Keratinocyte (primary cell): ENCODE measurements at regions not wholly inside any gene's neighbourhood (a gene's known extent, or its start where the extent isn't known, plus 50 kb on each side); places are given as distances from the start of the nearest gene placed in this dataset.

Experiments used
- DNase-seq: peaks from one replicate; pipeline ENCODE4 v3.0.0-alpha.2; 2011; ENCODE audit warnings: low read depth, missing footprints, low spot score
- FAIRE-seq: peaks from 2 replicates; lab custom pipeline; 2011; peaks lifted over from hg19 to GRCh38; lab: Jason Lieb, UNC
- H2AFZ ChIP-seq: 2 replicates; pipeline ENCODE4 v1.6.0; 2012; ENCODE audit warnings: low read length, control low read depth, inconsistent platforms; ENCODE audit not compliant: control insufficient read depth
- H3K27ac ChIP-seq: 2 replicates; pipeline ENCODE4 v1.5.1; 2011; ENCODE audit warnings: low read length; ENCODE audit not compliant: control insufficient read depth, insufficient read depth
- H3K27me3 ChIP-seq: 3 replicates; pipeline ENCODE4 v1.6.0; 2011; ENCODE audit warnings: low read length; ENCODE audit not compliant: control insufficient read depth, insufficient read depth; ENCODE audit errors: extremely low read depth
- H3K36me3 ChIP-seq, 2 experiments: 2 replicates in 1 of 2; 3 replicates in 1 of 2; pipeline ENCODE4 v1.5.1; 2011; ENCODE audit warnings: low read length in 2 of 2, mild to moderate bottlenecking in 1 of 2; ENCODE audit not compliant: control insufficient read depth in 2 of 2, insufficient read depth in 2 of 2; ENCODE audit errors: extremely low read depth in 1 of 2
- H3K4me1 ChIP-seq: 3 replicates; pipeline ENCODE4 v1.5.1; 2011; ENCODE audit warnings: low read length; ENCODE audit not compliant: control insufficient read depth, insufficient read depth; ENCODE audit errors: extremely low read depth
- H3K4me2 ChIP-seq: 3 replicates; pipeline ENCODE4 v1.6.0; 2011; ENCODE audit warnings: low read depth, low read length; ENCODE audit not compliant: control insufficient read depth, insufficient read depth; ENCODE audit errors: extremely low read depth
- H3K4me3 ChIP-seq, 3 experiments: fragments of 200-600 bp in 1 of 3; sonication (generic) in 1 of 3; 2 replicates in 2 of 3; 3 replicates in 1 of 3; pipeline ENCODE4 v1.5.1; 2011 to 2016; ENCODE audit warnings: low read length in 3 of 3, mild to moderate bottlenecking in 3 of 3, control low read depth in 2 of 3, inconsistent platforms in 1 of 3, low read depth in 1 of 3, mixed read lengths in 1 of 3, mixed run types in 1 of 3, moderate library complexity in 1 of 3; ENCODE audit not compliant: control insufficient read depth in 2 of 3, insufficient read depth in 2 of 3; ENCODE audit errors: extremely low read depth in 1 of 3
- H3K79me2 ChIP-seq: 2 replicates; pipeline ENCODE4 v1.6.0; 2012; ENCODE audit warnings: low read length; ENCODE audit not compliant: control insufficient read depth, insufficient read depth
- H3K9ac ChIP-seq: 3 replicates; pipeline ENCODE4 v1.6.0; 2011; ENCODE audit warnings: low read length; ENCODE audit not compliant: control insufficient read depth, insufficient read depth; ENCODE audit errors: extremely low read depth
- H3K9me1 ChIP-seq: 3 replicates; pipeline ENCODE4 v1.6.0; 2011; ENCODE audit warnings: low read length; ENCODE audit not compliant: control insufficient read depth, insufficient read depth; ENCODE audit errors: extremely low read depth
- H3K9me3 ChIP-seq: 2 replicates; pipeline ENCODE4 v1.5.1; 2012; ENCODE audit warnings: low read depth, low read length; ENCODE audit not compliant: control insufficient read depth
- H4K20me1 ChIP-seq: 3 replicates; pipeline ENCODE4 v1.6.0; 2011; ENCODE audit warnings: low read length; ENCODE audit not compliant: control insufficient read depth, insufficient read depth; ENCODE audit errors: extremely low read depth
- CTCF ChIP-seq, 3 experiments: IDR thresholded peaks in 1 of 3; conservative IDR thresholded peaks in 1 of 3; optimal IDR thresholded peaks in 1 of 3; 2 replicates in 2 of 3; 3 replicates in 1 of 3; pipeline versions ENCODE3 to v1.5.1; 2011; ENCODE audit warnings: low read length in 3 of 3, mild to moderate bottlenecking in 3 of 3, moderate library complexity in 2 of 3, control low read depth in 1 of 3, inconsistent platforms in 1 of 3; ENCODE audit not compliant: insufficient read depth in 2 of 3; ENCODE audit errors: extremely low read depth in 1 of 3
- EZH2 ChIP-seq: IDR thresholded peaks from one replicate; pipeline ENCODE4 v1.6.1; 2012; ENCODE audit warnings: inconsistent platforms, mild to moderate bottlenecking, low read length, moderate library complexity
- dilution Hi-C: fragments of 300-500 bp; cut with MboI; formaldehyde crosslinking; loops from one replicate; pipeline ENCODE4 v1.7.0; 2020; ENCODE audit warnings: low sequenced_read_pairs; ENCODE audit not compliant: extremely low pct_ligation_motif_present

- H3K9ac ChIP-seq = no peak overlapping the region
- no peak overlapping the region for H3K4me2 ChIP-seq
- H3K36me3 ChIP-seq = no peaks in the 10 kb centered on the region
- TF ChIP-seq CTCF (optimal IDR thresholded peaks at IDR 0.05 in 1 of 3, IDR thresholded peaks at IDR 0.05 in 1 of 3, conservative IDR thresholded peaks at IDR 0.05 in 1 of 3; ENCODE audit: extremely low read depth in 1 of 3, insufficient read depth in 2 of 3, low read length in 3 of 3) = no peak
- H4K20me1 ChIP-seq = no peaks in the 10 kb centered on the region
- no peaks in the 10 kb centered on the region for H3K9me1 ChIP-seq
- H2AFZ ChIP-seq = no peak overlapping the region
- H3K4me1 ChIP-seq = no peaks in the 10 kb centered on the region
- DNase-seq (no peak), FAIRE-seq (no peak)
- no peaks in the 10 kb centered on the region for H3K27me3 ChIP-seq
- H3K27ac ChIP-seq = no peak overlapping the region
- no peaks in the 10 kb centered on the region for H3K9me3 ChIP-seq
- dilution Hi-C loops = no loop called here
- H3K4me3 ChIP-seq = no peak overlapping the region
- no peaks in the 10 kb centered on the region for H3K79me2 ChIP-seq
Observed at GRCh38 chr18:24954341-24954740, 397.6 kb downstream of the ZNF521 start.

DNA sequence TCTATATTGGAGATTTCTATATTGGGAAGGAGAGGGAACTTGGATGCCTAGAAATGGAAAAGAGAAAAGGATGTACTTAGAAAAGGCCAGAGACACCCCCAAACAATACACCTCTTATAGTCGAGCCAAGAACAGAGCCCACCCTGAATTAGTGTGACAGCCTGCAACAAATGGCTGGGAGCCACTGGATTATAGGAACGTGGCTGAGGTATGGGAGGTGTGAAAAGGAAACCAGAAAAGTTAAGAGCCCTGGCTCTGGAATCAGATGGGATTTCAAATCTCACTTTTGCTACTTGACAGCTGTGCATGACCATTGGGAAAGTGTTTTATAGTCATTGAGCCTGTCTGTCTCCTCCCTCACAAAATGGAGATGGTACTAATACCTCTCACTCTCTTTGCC lies 394.0 kb downstream of the ZNF521 start:
- H3K4me2 ChIP-seq = no peak overlapping the region
- no peaks in the 10 kb centered on the region for H3K4me1 ChIP-seq

More for the DNA sequence above, 394.0 kb downstream of the ZNF521 start:
- H3K9me1 ChIP-seq = no peaks in the 10 kb centered on the region
- FAIRE-seq (no peak), DNase-seq (no peak)
- no peaks in the 10 kb centered on the region for H3K27me3 ChIP-seq
- H2AFZ ChIP-seq = no peak overlapping the region
- H3K27ac ChIP-seq = no peak overlapping the region
- H3K79me2 ChIP-seq = no peaks in the 10 kb centered on the region
- TF ChIP-seq EZH2 = no peak
- TF ChIP-seq CTCF (optimal IDR thresholded peaks at IDR 0.05 in 1 of 3, IDR thresholded peaks at IDR 0.05 in 1 of 3, conservative IDR thresholded peaks at IDR 0.05 in 1 of 3; ENCODE audit: extremely low read depth in 1 of 3, insufficient read depth in 2 of 3, low read length in 3 of 3) = no peak
- dilution Hi-C loops = no loop called here
- H4K20me1 ChIP-seq = no peaks in the 10 kb centered on the region
- no peak overlapping the region for H3K4me3 ChIP-seq
- no peaks in the 10 kb centered on the region for H3K9me3 ChIP-seq
- H3K36me3 ChIP-seq = no peaks in the 10 kb centered on the region
- H3K9ac ChIP-seq = no peak overlapping the region
